Choroid plexus epithelial cell (primary cell): ENCODE measurements at regions not wholly inside any gene's neighbourhood (a gene's known extent, or its start where the extent isn't known, plus 50 kb on each side); places are given as distances from the start of the nearest gene placed in this dataset.

ENCODE experiments used
- DNase-seq: peaks from one replicate; pipeline ENCODE4 v3.0.0-alpha.2; 2010; ENCODE audit warnings: low read depth
- H3K4me3 ChIP-seq: 2 replicates; pipeline ENCODE4 v1.5.1; 2011; ENCODE audit warnings: low read depth, mild to moderate bottlenecking, control low read depth, low read length, moderate library complexity
- CTCF ChIP-seq: conservative IDR thresholded peaks from 2 replicates; pipeline ENCODE4 v1.5.1; 2011; ENCODE audit warnings: low read depth, mild to moderate bottlenecking, control low read depth, inconsistent platforms, low read length, moderate library complexity

GRCh38 chr13:50593207-50593606 is 250.3 kb downstream of the DLEU7 start:
- no peak for TF ChIP-seq CTCF
- H3K4me3 ChIP-seq, result no peak overlapping the region
- no peak for DNase-seq

GRCh38 chr13:50594276-50595051 is 249.0 kb downstream of the DLEU7 start:
- no peak for TF ChIP-seq CTCF
- DNase-seq, result peak; percentile 16
- no peak overlapping the region for H3K4me3 ChIP-seq

- no peak for TF ChIP-seq CTCF
- no peak for DNase-seq
- H3K4me3 ChIP-seq, result no peak overlapping the region
Observed at GRCh38 chr13:50595196-50595595, 248.3 kb downstream of the DLEU7 start.

- no peak for TF ChIP-seq CTCF
- DNase-seq, result no peak
- no peak overlapping the region for H3K4me3 ChIP-seq
Observed at GRCh38 chr13:50596156-50596555, 247.3 kb downstream of the DLEU7 start.

- TF ChIP-seq CTCF, result no peak
- no peak for DNase-seq
- no peak overlapping the region for H3K4me3 ChIP-seq
Observed at GRCh38 chr13:50596776-50597203, 246.7 kb downstream of the DLEU7 start.

GRCh38 chr13:50598338-50598737 is 245.2 kb downstream of the DLEU7 start:
- no peak for DNase-seq
- no peak for TF ChIP-seq CTCF
- H3K4me3 ChIP-seq, result no peak overlapping the region

GRCh38 chr13:50599046-50599445 is 244.4 kb downstream of the DLEU7 start:
- DNase-seq, result no peak
- no peak overlapping the region for H3K4me3 ChIP-seq
- no peak for TF ChIP-seq CTCF
